Natural killer cell (primary cell): ENCODE measurements at regions not wholly inside any gene's neighbourhood (a gene's known extent, or its start where the extent isn't known, plus 50 kb on each side); places are given as distances from the start of the nearest gene placed in this dataset.

Experiments used
- ATAC-seq, 3 donors: fragments of 150-1000 bp in 2 of 3; fragments of 200-7000 bp in 1 of 3; cut with Tn5 transposase; 1 replicate in 1 of 3; 2 replicates in 2 of 3; pipeline ENCODE4 v1.10.0; 2021; ENCODE audit warnings: mild to moderate bottlenecking in 2 of 3, moderate library complexity in 2 of 3
- DNase-seq, 2 donors: peaks; one replicate each; pipeline versions ENCODE4 v3.0.0 to v3.0.0-alpha.2; 2013 to 2021; ENCODE audit warnings: mixed read lengths in 1 of 2
- H3K27ac ChIP-seq: one replicate; pipeline ENCODE4 v1.5.1; 2013; ENCODE audit warnings: mild to moderate bottlenecking, low read length
- H3K27me3 ChIP-seq: one replicate; pipeline ENCODE4 v1.6.1; 2013; ENCODE audit warnings: low read length; ENCODE audit not compliant: control insufficient read depth, insufficient read depth
- H3K36me3 ChIP-seq: one replicate; pipeline ENCODE4 v1.6.1; 2013; ENCODE audit warnings: low read length; ENCODE audit not compliant: control insufficient read depth, insufficient read depth
- H3K4me1 ChIP-seq: one replicate; pipeline ENCODE4 v1.6.1; 2013; ENCODE audit warnings: low read length; ENCODE audit not compliant: control insufficient read depth, insufficient read depth
- H3K4me3 ChIP-seq: one replicate; pipeline ENCODE4 v1.5.1; 2013; ENCODE audit warnings: low read length
- H3K9me3 ChIP-seq: one replicate; pipeline ENCODE4 v1.6.1; 2013; ENCODE audit warnings: low read length; ENCODE audit not compliant: control insufficient read depth, insufficient read depth
- H3K27ac Mint-ChIP-seq, 2 donors: one replicate each; pipeline ENCODE4 v1.8.0; 2022; ENCODE audit warnings: mild to moderate bottlenecking in 2 of 2, mixed read lengths in 2 of 2, moderate library complexity in 1 of 2
- H3K27me3 Mint-ChIP-seq, 2 donors: one replicate each; pipeline ENCODE4 v1.8.0; 2022; ENCODE audit warnings: low read depth in 2 of 2, mixed read lengths in 2 of 2
- H3K36me3 Mint-ChIP-seq: one replicate; pipeline ENCODE4 v1.8.0; 2022; ENCODE audit warnings: mixed read lengths
- H3K4me1 Mint-ChIP-seq, 2 donors: one replicate each; pipeline ENCODE4 v1.8.0; 2022; ENCODE audit warnings: mixed read lengths in 2 of 2
- H3K4me3 Mint-ChIP-seq: one replicate; pipeline ENCODE4 v1.8.0; 2022; ENCODE audit warnings: mild to moderate bottlenecking, moderate library complexity, mixed read lengths
- H3K9me3 Mint-ChIP-seq, 2 donors: one replicate each; pipeline ENCODE4 v1.8.0; 2022; ENCODE audit warnings: mixed read lengths in 2 of 2
- CTCF ChIP-seq: fragments of 200-600 bp; IDR thresholded peaks from one replicate; pipeline ENCODE4 v1.8.0; 2022; ENCODE audit warnings: antibody characterized with exemption
- WGBS: methylation state at CpG from one replicate; pipeline ENCODE4 v1.1.7; 2013; ENCODE audit warnings: missing lambda C conversion rate; ENCODE audit not compliant: insufficient coverage; 5-methylcytosine and 5-hydroxymethylcytosine counted together
- intact Hi-C: fragments of 100-400 bp; cut with micrococcal nuclease; formaldehyde crosslinking; loops from one replicate; pipeline ENCODE4 v1.14.2; 2022

- H3K4me1 Mint-ChIP-seq = no peaks in the 10 kb centered on the region
- peaks cover 0 to 2% of the 10 kb centered on the region in 2 donors for H3K9me3 Mint-ChIP-seq
- Histone ChIP-seq H3K36me3 (no peaks in the 10 kb centered on the region), H3K27me3 (no peaks in the 10 kb centered on the region), H3K27ac (no peak overlapping the region), H3K9me3 (no peaks in the 10 kb centered on the region), H3K4me1 (no peaks in the 10 kb centered on the region), H3K4me3 (no peak overlapping the region)
- no peak overlapping the region for H3K4me3 Mint-ChIP-seq
- no peak for TF ChIP-seq CTCF
- WGBS = 83% methylated on average over 5 of the region's 6 CpGs
- H3K27me3 Mint-ChIP-seq = peaks cover 24 to 37% of the 10 kb centered on the region in 2 donors
- ATAC-seq (no peak), DNase-seq (no peak)
- no peaks in the 10 kb centered on the region for H3K36me3 Mint-ChIP-seq
- intact Hi-C loops = no loop called here
- no peak overlapping the region for H3K27ac Mint-ChIP-seq
Observed at GRCh38 chr13:109630271-109630670, 156.1 kb downstream of the IRS2 start.

- no peaks in the 10 kb centered on the region for H3K36me3 Mint-ChIP-seq
- no peak for TF ChIP-seq CTCF
- H3K27ac Mint-ChIP-seq = no peak overlapping the region
- WGBS = 92% methylated on average over 3 of the region's 3 CpGs
- ATAC-seq (no peak), DNase-seq (no peak)
- intact Hi-C loops = no loop called here
- peaks cover 0 to 2% of the 10 kb centered on the region in 2 donors for H3K9me3 Mint-ChIP-seq
- H3K27ac ChIP-seq = no peak overlapping the region
- H3K27me3 ChIP-seq = no peaks in the 10 kb centered on the region
- no peaks in the 10 kb centered on the region for H3K4me1 Mint-ChIP-seq
- no peaks in the 10 kb centered on the region for H3K4me1 ChIP-seq
- no peak overlapping the region for H3K4me3 Mint-ChIP-seq
- no peaks in the 10 kb centered on the region for H3K36me3 ChIP-seq
- no peaks in the 10 kb centered on the region for H3K9me3 ChIP-seq
- H3K4me3 ChIP-seq = no peak overlapping the region
- peaks cover 19 to 33% of the 10 kb centered on the region in 2 donors for H3K27me3 Mint-ChIP-seq
Observed at GRCh38 chr13:109629737-109630136, 156.6 kb downstream of the IRS2 start.

- intact Hi-C loops = no loop called here
- Mint-ChIP-seq H3K27ac (no peak overlapping the region), H3K36me3 (no peaks in the 10 kb centered on the region), H3K9me3 (peaks cover 0 to 2% of the 10 kb centered on the region in 2 donors), H3K4me1 (no peaks in the 10 kb centered on the region), H3K27me3 (peaks cover 16 to 23% of the 10 kb centered on the region in 2 donors), H3K4me3 (no peak overlapping the region)
- Histone ChIP-seq H3K4me1 (no peaks in the 10 kb centered on the region), H3K27me3 (no peaks in the 10 kb centered on the region), H3K36me3 (no peaks in the 10 kb centered on the region), H3K4me3 (no peak overlapping the region), H3K27ac (no peak overlapping the region), H3K9me3 (no peaks in the 10 kb centered on the region)
- ATAC-seq (no peak), DNase-seq (no peak)
- WGBS = 69% methylated on average over 2 of the region's 2 CpGs
- no peak for TF ChIP-seq CTCF
Observed at GRCh38 chr13:109628251-109628699, 158.1 kb downstream of the IRS2 start.

- H3K4me3 Mint-ChIP-seq = no peak overlapping the region
- no peaks in the 10 kb centered on the region for H3K9me3 Mint-ChIP-seq
- no peak for TF ChIP-seq CTCF
- H3K36me3 Mint-ChIP-seq = no peaks in the 10 kb centered on the region
- H3K27me3 Mint-ChIP-seq = peaks cover 12 to 23% of the 10 kb centered on the region in 2 donors
- no peak for ATAC-seq
- Histone ChIP-seq H3K27ac (no peak overlapping the region), H3K4me3 (no peak overlapping the region), H3K9me3 (no peaks in the 10 kb centered on the region), H3K4me1 (no peaks in the 10 kb centered on the region), H3K27me3 (no peaks in the 10 kb centered on the region), H3K36me3 (no peaks in the 10 kb centered on the region)
- no peaks in the 10 kb centered on the region for H3K4me1 Mint-ChIP-seq
- intact Hi-C loops = no loop called here
- no peak overlapping the region for H3K27ac Mint-ChIP-seq
- DNase-seq = no peak
- WGBS = 82% methylated on average over 2 of the region's 2 CpGs
Observed at GRCh38 chr13:109627649-109628048, 158.7 kb downstream of the IRS2 start.
